ENCODE measurements at regions not wholly inside any gene's neighbourhood (a gene's known extent, or its start where the extent isn't known, plus 50 kb on each side); places are given as distances from the start of the nearest gene placed in this dataset.
"Not testable (repeated sequence)": the region's sequence is repeated elsewhere in the genome, so short reads cannot be mapped to it uniquely, and the experiment has no call there.

- DNase-seq: no peak
Observed at GRCh38 chr2:75982719-75983118, 272.0 kb upstream of the GCFC2 start.

GRCh38 chr2:75964646-75965045 lies 253.9 kb upstream of the GCFC2 start:
- no peak for DNase-seq

- no peak for DNase-seq
Observed at GRCh38 chr2:75960472-75961009, 249.8 kb upstream of the GCFC2 start.

- DNase-seq: no peak
Observed at GRCh38 chr2:75959724-75960471, 249.2 kb upstream of the GCFC2 start.

GRCh38 chr2:75954761-75955160 lies 244.0 kb upstream of the GCFC2 start:
- DNase-seq: no peak

GRCh38 chr2:75952173-75952572 lies 241.5 kb upstream of the GCFC2 start:
- no peak for DNase-seq

- no peak for DNase-seq
Observed at GRCh38 chr2:75949385-75950030, 238.8 kb upstream of the GCFC2 start.

GRCh38 chr2:75936311-75936710 lies 225.6 kb upstream of the GCFC2 start:
- DNase-seq: no peak

- DNase-seq: no peak
Observed at GRCh38 chr2:75932996-75933395, 222.3 kb upstream of the GCFC2 start.

- DNase-seq: no peak
Observed at GRCh38 chr2:75928093-75928492, 217.4 kb upstream of the GCFC2 start.

GRCh38 chr2:75925331-75926024 lies 214.8 kb upstream of the GCFC2 start:
- no peak for DNase-seq

GRCh38 chr2:75922191-75922590 lies 211.5 kb upstream of the GCFC2 start:
- DNase-seq: no peak

GRCh38 chr2:75920859-75921551 lies 210.3 kb upstream of the GCFC2 start:
- DNase-seq: no peak

GRCh38 chr2:75915851-75916634 lies 205.3 kb upstream of the GCFC2 start:
- DNase-seq: no peak

- no peak for DNase-seq
Observed at GRCh38 chr2:75896779-75897366, 186.2 kb upstream of the GCFC2 start.

- DNase-seq: no peak
Observed at GRCh38 chr2:75894170-75894569, 183.5 kb upstream of the GCFC2 start.

GRCh38 chr2:75892490-75892889 lies 181.8 kb upstream of the GCFC2 start:
- DNase-seq: no peak

GRCh38 chr2:75882530-75882929 lies 171.8 kb upstream of the GCFC2 start:
- no peak for DNase-seq

- not testable (repeated sequence) for DNase-seq
Observed at GRCh38 chr2:75875606-75876005, 164.9 kb upstream of the GCFC2 start.

GRCh38 chr2:75871762-75872614 lies 161.3 kb upstream of the GCFC2 start:
- not testable (repeated sequence) for DNase-seq

- no peak for DNase-seq
Observed at GRCh38 chr2:75870651-75871137, 160.0 kb upstream of the GCFC2 start.

Data from NCI-H2081 treated with DMSO at 0.1 percent for 48 hours (cell line).